H9 (cell line): ENCODE measurements at regions not wholly inside any gene's neighbourhood (a gene's known extent, or its start where the extent isn't known, plus 50 kb on each side); places are given as distances from the start of the nearest gene placed in this dataset.
A peak's percentile ranks its signal among the peaks of the same experiment; 100 is the strongest.

Source experiments
- DNase-seq: peaks from one replicate; pipeline ENCODE4 v3.0.0-alpha.2; 2017
- H2AFZ ChIP-seq: one replicate; pipeline ENCODE4 v1.6.1; 2013; ENCODE audit warnings: mild to moderate bottlenecking, low read length, control low read depth, moderate library complexity
- H2AK5ac ChIP-seq: 2 replicates; pipeline ENCODE4 v1.6.1; 2013; ENCODE audit warnings: low read length, control low read depth, mixed read lengths; ENCODE audit not compliant: insufficient read length
- H2BK120ac ChIP-seq: one replicate; pipeline ENCODE4 v1.6.1; 2013; ENCODE audit warnings: low read depth, mild to moderate bottlenecking, low read length, control low read depth, inconsistent platforms; ENCODE audit not compliant: poor library complexity, severe bottlenecking
- H2BK12ac ChIP-seq: 2 replicates; pipeline ENCODE4 v1.6.1; 2013; ENCODE audit warnings: low read length, control low read depth, mixed read lengths, low read depth; ENCODE audit not compliant: insufficient read length
- H2BK15ac ChIP-seq: 2 replicates; pipeline ENCODE4 v1.6.1; 2013; ENCODE audit warnings: low read depth, low read length, control low read depth
- H2BK20ac ChIP-seq: one replicate; pipeline ENCODE4 v1.6.1; 2013; ENCODE audit warnings: low read depth, mild to moderate bottlenecking, low read length, control low read depth, inconsistent platforms; ENCODE audit not compliant: poor library complexity, severe bottlenecking
- H2BK5ac ChIP-seq: 2 replicates; pipeline ENCODE4 v1.6.1; 2013; ENCODE audit warnings: low read length, control low read depth, mixed read lengths; ENCODE audit not compliant: insufficient read length
- H3K14ac ChIP-seq: 2 replicates; pipeline ENCODE4 v1.6.1; 2013; ENCODE audit warnings: low read length, control low read depth; ENCODE audit not compliant: insufficient read depth
- H3K18ac ChIP-seq: 2 replicates; pipeline ENCODE4 v1.6.1; 2013; ENCODE audit warnings: low read depth, mild to moderate bottlenecking, mixed read lengths, low read length, control low read depth; ENCODE audit not compliant: insufficient read length
- H3K23ac ChIP-seq: 2 replicates; pipeline ENCODE4 v1.6.1; 2013; ENCODE audit warnings: low read length, control low read depth, mixed read lengths, low read depth; ENCODE audit not compliant: insufficient read length
- H3K23me2 ChIP-seq: 2 replicates; pipeline ENCODE4 v1.6.1; 2013; ENCODE audit warnings: low read depth, mild to moderate bottlenecking, mixed read lengths, low read length, control low read depth; ENCODE audit not compliant: insufficient read length, poor library complexity, severe bottlenecking
- H3K27ac ChIP-seq: 2 replicates; pipeline ENCODE4 v1.5.1; 2013; ENCODE audit warnings: low read length, control low read depth, mixed read lengths, low read depth; ENCODE audit not compliant: insufficient read length
- H3K27me3 ChIP-seq: 2 replicates; pipeline ENCODE4 v1.6.1; 2013; ENCODE audit warnings: low read length, control low read depth, inconsistent platforms; ENCODE audit not compliant: insufficient read depth
- H3K4ac ChIP-seq: 2 replicates; pipeline ENCODE4 v1.6.1; 2013; ENCODE audit warnings: low read depth, mild to moderate bottlenecking, control low read depth, inconsistent platforms, low read length, moderate library complexity
- H3K4me1 ChIP-seq: 2 replicates; pipeline ENCODE4 v1.6.1; 2013; ENCODE audit warnings: low read length, control low read depth, inconsistent platforms; ENCODE audit not compliant: insufficient read depth
- H3K4me2 ChIP-seq: 2 replicates; pipeline ENCODE4 v1.6.1; 2013; ENCODE audit warnings: low read length, control low read depth, mixed read lengths; ENCODE audit not compliant: insufficient read length, insufficient read depth
- H3K56ac ChIP-seq: 2 replicates; pipeline ENCODE4 v1.6.1; 2013; ENCODE audit warnings: low read depth, mild to moderate bottlenecking, mixed read lengths, low read length, control low read depth; ENCODE audit not compliant: insufficient read length
- H3K79me1 ChIP-seq: 2 replicates; pipeline ENCODE4 v1.6.1; 2013; ENCODE audit warnings: low read depth, mild to moderate bottlenecking, moderate library complexity, low read length, control low read depth, inconsistent platforms; ENCODE audit not compliant: insufficient read depth, poor library complexity, severe bottlenecking
- H3K79me2 ChIP-seq: 2 replicates; pipeline ENCODE4 v1.6.1; 2013; ENCODE audit warnings: low read length, control low read depth, inconsistent platforms; ENCODE audit not compliant: insufficient read depth
- H3K9ac ChIP-seq: 2 replicates; pipeline ENCODE4 v1.6.1; 2013; ENCODE audit warnings: low read length, control low read depth, mixed read lengths; ENCODE audit not compliant: insufficient read length; ENCODE audit errors: extremely low read depth
- H3K9me3 ChIP-seq: one replicate; pipeline ENCODE4 v1.6.1; 2013; ENCODE audit warnings: low read depth, low read length, inconsistent platforms; ENCODE audit not compliant: control insufficient read depth
- H3T11ph ChIP-seq: one replicate; pipeline ENCODE4 v1.6.1; 2013; ENCODE audit warnings: mild to moderate bottlenecking, low read length, control low read depth, inconsistent platforms
- H4K20me1 ChIP-seq: one replicate; pipeline ENCODE4 v1.6.1; 2013; ENCODE audit not compliant: control insufficient read depth, insufficient read length, insufficient read depth
- H4K5ac ChIP-seq: 2 replicates; pipeline ENCODE4 v1.6.1; 2013; ENCODE audit warnings: low read depth, mild to moderate bottlenecking, mixed read lengths, low read length, control low read depth; ENCODE audit not compliant: insufficient read length
- H4K8ac ChIP-seq: replicated peaks from 2 replicates; pipeline ENCODE4 v1.6.1; 2013; ENCODE audit warnings: low read length, control low read depth, mixed read lengths, low read depth; ENCODE audit not compliant: insufficient read length
- H4K91ac ChIP-seq: 2 replicates; pipeline ENCODE4 v1.6.1; 2013; ENCODE audit warnings: low read depth, mild to moderate bottlenecking, moderate library complexity, mixed read lengths, low read length, control low read depth; ENCODE audit not compliant: insufficient read length
- H3K27ac Mint-ChIP-seq, 3 experiments: 2 replicates in 2 of 3; 3 replicates in 1 of 3; pipeline ENCODE4 v1.8.0; 2020 to 2021; ENCODE audit warnings: mixed read lengths in 3 of 3, mild to moderate bottlenecking in 1 of 3, moderate library complexity in 1 of 3
- H3K27me3 Mint-ChIP-seq: 2 replicates; pipeline ENCODE4 v1.8.0; 2021; ENCODE audit warnings: low read depth, mild to moderate bottlenecking, moderate library complexity, mixed read lengths
- H3K36me3 Mint-ChIP-seq, 3 experiments: 2 replicates in 2 of 3; 3 replicates in 1 of 3; pipeline ENCODE4 v1.8.0; 2020 to 2021; ENCODE audit warnings: low read depth in 3 of 3, mixed read lengths in 3 of 3; ENCODE audit not compliant: insufficient read depth in 1 of 3
- H3K4me1 Mint-ChIP-seq, 2 experiments: 2 replicates each; pipeline ENCODE4 v1.8.0; 2020; ENCODE audit warnings: mixed read lengths in 2 of 2
- H3K4me3 Mint-ChIP-seq, 2 experiments: 2 replicates in 1 of 2; 3 replicates in 1 of 2; pipeline ENCODE4 v1.8.0; 2020 to 2021; ENCODE audit warnings: mild to moderate bottlenecking in 2 of 2, mixed read lengths in 2 of 2, moderate library complexity in 1 of 2
- H3K9me3 Mint-ChIP-seq, 2 experiments: 2 replicates in 1 of 2; 3 replicates in 1 of 2; pipeline ENCODE4 v1.8.0; 2020; ENCODE audit warnings: mild to moderate bottlenecking in 2 of 2, mixed read lengths in 2 of 2, moderate library complexity in 1 of 2
- WGBS: extraction: QIAGEN DNeasy Blood & Tissue Kit; methylation state at CpG from one replicate; pipeline ENCODE4 v1.1.7; 2013; ENCODE audit warnings: missing lambda C conversion rate, low lambda C conversion rate, mixed read lengths; ENCODE audit not compliant: insufficient read length; ENCODE audit errors: extremely low coverage; 5-methylcytosine and 5-hydroxymethylcytosine counted together
- TF ChIP-seq, protein P1 (sequence below): fragments of 200-600 bp; sonication (generic); conservative IDR thresholded peaks from 3 replicates; pipeline ENCODE4 v1.8.0; 2021; ENCODE audit warnings: antibody characterized with exemption, mild to moderate bottlenecking

DNA sequence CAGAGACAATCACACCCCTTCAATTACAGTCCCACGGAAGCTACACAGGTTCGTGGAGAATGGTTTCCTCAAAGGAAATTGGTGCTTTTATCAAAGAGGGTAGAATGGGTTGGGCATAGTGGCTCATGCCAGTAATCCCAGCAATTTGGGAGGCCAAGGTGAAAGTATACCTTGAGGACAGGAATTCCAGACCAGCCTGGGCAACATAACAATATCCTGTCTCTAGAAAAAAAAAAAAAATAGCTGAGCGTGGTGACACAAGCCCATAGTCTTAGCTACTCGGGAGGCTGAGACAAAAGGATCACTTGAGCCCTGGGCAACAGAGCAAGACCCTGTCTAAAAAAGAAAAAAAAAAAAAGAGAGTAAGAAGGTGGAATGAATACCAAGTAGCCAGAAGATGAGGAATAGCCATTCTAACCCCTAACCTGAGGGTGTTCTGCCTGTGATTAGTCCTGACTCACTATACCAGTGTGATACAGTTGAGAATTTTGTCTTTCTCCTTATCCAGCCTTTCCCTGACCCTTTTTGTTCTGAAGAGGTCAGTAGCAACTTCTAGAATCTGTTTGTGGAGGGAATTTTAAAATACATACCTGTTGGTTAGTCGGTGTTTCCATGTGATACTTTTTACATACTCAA, 283.2 kb downstream of the MREG start:
- TF ChIP-seq, protein P1, sequence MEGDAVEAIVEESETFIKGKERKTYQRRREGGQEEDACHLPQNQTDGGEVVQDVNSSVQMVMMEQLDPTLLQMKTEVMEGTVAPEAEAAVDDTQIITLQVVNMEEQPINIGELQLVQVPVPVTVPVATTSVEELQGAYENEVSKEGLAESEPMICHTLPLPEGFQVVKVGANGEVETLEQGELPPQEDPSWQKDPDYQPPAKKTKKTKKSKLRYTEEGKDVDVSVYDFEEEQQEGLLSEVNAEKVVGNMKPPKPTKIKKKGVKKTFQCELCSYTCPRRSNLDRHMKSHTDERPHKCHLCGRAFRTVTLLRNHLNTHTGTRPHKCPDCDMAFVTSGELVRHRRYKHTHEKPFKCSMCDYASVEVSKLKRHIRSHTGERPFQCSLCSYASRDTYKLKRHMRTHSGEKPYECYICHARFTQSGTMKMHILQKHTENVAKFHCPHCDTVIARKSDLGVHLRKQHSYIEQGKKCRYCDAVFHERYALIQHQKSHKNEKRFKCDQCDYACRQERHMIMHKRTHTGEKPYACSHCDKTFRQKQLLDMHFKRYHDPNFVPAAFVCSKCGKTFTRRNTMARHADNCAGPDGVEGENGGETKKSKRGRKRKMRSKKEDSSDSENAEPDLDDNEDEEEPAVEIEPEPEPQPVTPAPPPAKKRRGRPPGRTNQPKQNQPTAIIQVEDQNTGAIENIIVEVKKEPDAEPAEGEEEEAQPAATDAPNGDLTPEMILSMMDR, result no peak
- H4K8ac ChIP-seq, result no peak overlapping the region
- H3K9me3 ChIP-seq, result no peaks in the 10 kb centered on the region
- Mint-ChIP-seq H3K4me3 (no peak overlapping the region), H3K36me3 (no peaks in the 10 kb centered on the region), H3K4me1 (no peaks in the 10 kb centered on the region), H3K27me3 (no peaks in the 10 kb centered on the region), H3K27ac (no peak overlapping the region), H3K9me3 (no peaks in the 10 kb centered on the region; a peak in 1 of 5 replicates)
- H4K20me1 ChIP-seq, result no peaks in the 10 kb centered on the region
- H3K56ac ChIP-seq, result no peak overlapping the region
- no peak overlapping the region for H2AFZ ChIP-seq
- peak overlapping the region; percentile 36 for H3T11ph ChIP-seq
- no peak overlapping the region for H2BK12ac ChIP-seq
- DNase-seq, result no peak
- H2BK120ac ChIP-seq, result no peak overlapping the region
- H2BK5ac ChIP-seq, result no peak overlapping the region
- H3K14ac ChIP-seq, result no peak overlapping the region
- no CpG with 5 or more reads among the region's 5 CpGs for WGBS
- H4K91ac ChIP-seq, result no peak overlapping the region
- no peak overlapping the region for H3K27ac ChIP-seq
- no peaks in the 10 kb centered on the region for H3K79me2 ChIP-seq
- no peak overlapping the region for H3K9ac ChIP-seq
- no peaks in the 10 kb centered on the region for H3K79me1 ChIP-seq
- H4K5ac ChIP-seq, result no peak overlapping the region
- no peak overlapping the region for H2AK5ac ChIP-seq
- H3K23me2 ChIP-seq, result no peaks in the 10 kb centered on the region
- H3K18ac ChIP-seq, result no peak overlapping the region
- no peak overlapping the region for H2BK15ac ChIP-seq
- no peaks in the 10 kb centered on the region for H3K4me1 ChIP-seq
- H3K23ac ChIP-seq, result no peak overlapping the region
- no peaks in the 10 kb centered on the region for H3K27me3 ChIP-seq
- H3K4ac ChIP-seq, result no peak overlapping the region
- no peak overlapping the region for H3K4me2 ChIP-seq
- no peak overlapping the region for H2BK20ac ChIP-seq
